HepG2 (cell line): ENCODE measurements at regions not wholly inside any gene's neighbourhood (a gene's known extent, or its start where the extent isn't known, plus 50 kb on each side); places are given as distances from the start of the nearest gene placed in this dataset.

Source experiments
- ATAC-seq: fragments of 200-7000 bp; cut with Tn5 transposase; 3 replicates; pipeline ENCODE4 v1.9.1; 2020; ENCODE audit warnings: mild to moderate bottlenecking, moderate library complexity
- BruUV-seq: library from RNA; stranded (reverse); fragments of 400-500 nt; replicated peaks from 2 replicates; lab custom pipeline; 2021; lab: Mats Ljungman, UMichigan
- CTCF ChIA-PET: fragments of 300-600 bp; formaldehyde crosslinking; extraction: SDS; loops from one replicate; lab custom pipeline; 2021; ENCODE audit warnings: low total read pairs, inconsistent platforms, low intra/inter-chr PET ratio; lab: Yijun Ruan, JAX
- POLR2A ChIA-PET: fragments of 350-600 bp; sonication (Branson Sonifier 250); formaldehyde crosslinking; loops from one replicate; lab custom pipeline; 2020; ENCODE audit warnings: antibody characterized with exemption, inconsistent platforms; lab: Yijun Ruan, JAX
- DNase-seq: peaks from one replicate; pipeline ENCODE4 v3.0.0-alpha.2; 2015; ENCODE audit warnings: low spot score
- FAIRE-seq: peaks from 3 replicates; lab custom pipeline; 2011; peaks lifted over from hg19 to GRCh38; lab: Jason Lieb, UNC
- H2AFZ ChIP-seq: one replicate; pipeline ENCODE4 v1.6.1; 2011; ENCODE audit warnings: low read length, inconsistent platforms
- H3K27ac ChIP-seq: fragments of 300-600 bp; 3 replicates; pipeline ENCODE4 v1.8.0; 2011; ENCODE audit warnings: mixed run types, mild to moderate bottlenecking, mixed read lengths, low read length, inconsistent platforms; ENCODE audit not compliant: insufficient read depth; ENCODE audit errors: extremely low read length
- H3K27me3 ChIP-seq, 2 experiments: fragments of 200-600 bp in 1 of 2; 2 replicates in 1 of 2; 3 replicates in 1 of 2; pipeline versions ENCODE4 v1.6.0 to v1.8.0; 2011; ENCODE audit warnings: low read length in 2 of 2, mild to moderate bottlenecking in 2 of 2, moderate library complexity in 2 of 2, inconsistent platforms in 1 of 2; ENCODE audit not compliant: insufficient read depth in 2 of 2, control insufficient read depth in 1 of 2
- H3K36me3 ChIP-seq, 2 experiments: fragments of 200-600 bp in 1 of 2; replicated peaks in 1 of 2; 2 replicates in 1 of 2; 3 replicates in 1 of 2; pipeline versions ENCODE4 v1.5.1 to v1.8.0; 2011; ENCODE audit warnings: low read length in 2 of 2, inconsistent platforms in 1 of 2; ENCODE audit not compliant: insufficient read depth in 2 of 2, control insufficient read depth in 1 of 2
- H3K4me1 ChIP-seq: 2 replicates; pipeline ENCODE4 v1.5.1; 2012; ENCODE audit warnings: low read length, inconsistent platforms; ENCODE audit not compliant: insufficient read depth
- H3K4me2 ChIP-seq: 2 replicates; pipeline ENCODE4 v1.6.0; 2011; ENCODE audit warnings: low read depth, low read length, inconsistent platforms
- H3K4me3 ChIP-seq, 3 experiments: fragments of 200-600 bp in 1 of 3; sonication (generic), shearing (Covaris generic) in 1 of 3; replicated peaks in 1 of 3; 2 replicates each; pipeline ENCODE4 v1.5.1; 2011 to 2016; ENCODE audit warnings: low read length in 3 of 3, inconsistent platforms in 2 of 3, low read depth in 2 of 3, mild to moderate bottlenecking in 2 of 3, control low read depth in 1 of 3, mixed read lengths in 1 of 3; ENCODE audit not compliant: insufficient read depth in 1 of 3
- H3K79me2 ChIP-seq: one replicate; pipeline ENCODE4 v1.6.1; 2011; ENCODE audit warnings: low read length, inconsistent platforms; ENCODE audit not compliant: insufficient read depth
- H3K9ac ChIP-seq: 2 replicates; pipeline ENCODE4 v1.6.0; 2011; ENCODE audit warnings: mild to moderate bottlenecking, low read depth, low read length, inconsistent platforms; ENCODE audit not compliant: insufficient read depth
- H3K9me3 ChIP-seq: 2 replicates; pipeline ENCODE4 v1.5.1; 2012; ENCODE audit warnings: mild to moderate bottlenecking, low read length
- H4K20me1 ChIP-seq: 2 replicates; pipeline ENCODE4 v1.6.0; 2011; ENCODE audit warnings: inconsistent platforms, mild to moderate bottlenecking, low read length, moderate library complexity; ENCODE audit not compliant: insufficient read depth
- EED ChIP-seq: sonication (generic); formaldehyde crosslinking; IDR thresholded peaks from 2 replicates; pipeline ENCODE4 v1.5.0; 2020; ENCODE audit warnings: mild to moderate bottlenecking, missing genetic modification reagents
- MED13 ChIP-seq: sonication (generic); formaldehyde crosslinking; IDR thresholded peaks from 2 replicates; pipeline ENCODE4 v1.5.0; 2020; ENCODE audit warnings: missing genetic modification reagents
- POLR2AphosphoS2 ChIP-seq: IDR thresholded peaks from 2 replicates; pipeline ENCODE4 v1.6.1; 2011; ENCODE audit warnings: low read depth, low read length, improper control_type of control experiment
- RARG ChIP-seq: sonication (generic); formaldehyde crosslinking; IDR thresholded peaks from 2 replicates; pipeline ENCODE4 v1.4.0; 2020; ENCODE audit warnings: low read depth, mild to moderate bottlenecking, missing genetic modification reagents
- RFX1 ChIP-seq: fragments of 450-650 bp; IDR thresholded peaks from 2 replicates; pipeline ENCODE4 v1.6.1; 2017
- SP140L ChIP-seq: sonication (generic); formaldehyde crosslinking; IDR thresholded peaks from 2 replicates; pipeline ENCODE4 v1.4.0; 2020; ENCODE audit warnings: missing genetic modification reagents, borderline replicate concordance
- SRSF1 ChIP-seq: fragments of 200-400 bp; formaldehyde crosslinking; optimal IDR thresholded peaks from 2 replicates; pipeline ENCODE3; 2017; ENCODE audit warnings: mild to moderate bottlenecking, low read depth, low read length, moderate library complexity
- ZNF34 ChIP-seq: sonication (generic); formaldehyde crosslinking; IDR thresholded peaks from 2 replicates; pipeline ENCODE4 v1.4.0; 2020; ENCODE audit warnings: mild to moderate bottlenecking, missing genetic modification reagents, borderline replicate concordance
- ZNF883 ChIP-seq: sonication (generic); formaldehyde crosslinking; IDR thresholded peaks from 2 replicates; pipeline ENCODE4 v1.5.1; 2020; ENCODE audit warnings: mild to moderate bottlenecking, missing genetic modification reagents; ENCODE audit errors: not compliant biosample characterization
- ZSCAN25 ChIP-seq: sonication (generic); formaldehyde crosslinking; IDR thresholded peaks from 2 replicates; pipeline ENCODE4 v1.8.0; 2022; ENCODE audit warnings: mild to moderate bottlenecking, missing genetic modification reagents
- WGBS: methylation state at CpG from one replicate; pipeline ENCODE4 v1.1.6; 2017; ENCODE audit warnings: low lambda C conversion rate; 5-methylcytosine and 5-hydroxymethylcytosine counted together
- in situ Hi-C: cut with HindIII; loops from 2 replicates; pipeline ENCODE4 v1.10.0; 2017; ENCODE audit warnings: low pct_unique_long_range_greater_than_20kb; ENCODE audit not compliant: extremely low pct_ligation_motif_present
- intact Hi-C: fragments of 100-400 bp; cut with micrococcal nuclease; formaldehyde crosslinking; loops from one replicate; pipeline ENCODE4 v1.10.0; 2022; ENCODE audit not compliant: unreplicated experiment
- TF ChIP-seq, protein P1 (sequence below): sonication (generic); formaldehyde crosslinking; IDR thresholded peaks from 2 replicates; pipeline ENCODE4 v1.4.0; 2020; ENCODE audit warnings: missing genetic modification reagents
- TF ChIP-seq, protein P2 (sequence below): IDR thresholded peaks from 2 replicates; pipeline ENCODE4 v1.6.1; 2016; ENCODE audit warnings: missing genetic modification reagents, missing compliant biosample characterization
- TF ChIP-seq, protein P3 (sequence below): sonication (generic); formaldehyde crosslinking; IDR thresholded peaks from 2 replicates; pipeline ENCODE4 v1.5.1; 2020; ENCODE audit warnings: missing genetic modification reagents, mild to moderate bottlenecking, borderline replicate concordance
- TF ChIP-seq, protein P4 (sequence below): sonication (generic); formaldehyde crosslinking; IDR thresholded peaks from 2 replicates; pipeline ENCODE4 v1.4.0; 2020; ENCODE audit warnings: mild to moderate bottlenecking, missing genetic modification reagents

DNA sequence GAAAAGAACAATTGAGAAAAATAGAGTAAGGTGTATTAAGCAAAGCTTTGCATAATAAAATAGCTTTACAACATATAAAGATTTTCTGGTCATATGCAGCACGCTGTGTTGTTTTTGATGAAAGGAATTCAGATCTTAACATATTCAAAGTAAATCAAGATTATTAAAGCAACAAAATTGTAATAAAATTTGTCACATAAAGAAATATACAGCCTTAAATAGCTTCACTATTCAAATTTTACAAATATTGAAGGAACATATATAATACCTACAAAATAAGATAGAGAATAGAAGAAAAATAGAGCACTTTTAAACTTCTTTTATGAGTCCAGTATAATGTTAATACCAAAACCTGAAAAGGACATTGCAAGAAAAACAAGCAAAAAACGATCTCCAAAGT lies 749.1 kb upstream of the POT1 start (continued):
- TF ChIP-seq, protein P1, sequence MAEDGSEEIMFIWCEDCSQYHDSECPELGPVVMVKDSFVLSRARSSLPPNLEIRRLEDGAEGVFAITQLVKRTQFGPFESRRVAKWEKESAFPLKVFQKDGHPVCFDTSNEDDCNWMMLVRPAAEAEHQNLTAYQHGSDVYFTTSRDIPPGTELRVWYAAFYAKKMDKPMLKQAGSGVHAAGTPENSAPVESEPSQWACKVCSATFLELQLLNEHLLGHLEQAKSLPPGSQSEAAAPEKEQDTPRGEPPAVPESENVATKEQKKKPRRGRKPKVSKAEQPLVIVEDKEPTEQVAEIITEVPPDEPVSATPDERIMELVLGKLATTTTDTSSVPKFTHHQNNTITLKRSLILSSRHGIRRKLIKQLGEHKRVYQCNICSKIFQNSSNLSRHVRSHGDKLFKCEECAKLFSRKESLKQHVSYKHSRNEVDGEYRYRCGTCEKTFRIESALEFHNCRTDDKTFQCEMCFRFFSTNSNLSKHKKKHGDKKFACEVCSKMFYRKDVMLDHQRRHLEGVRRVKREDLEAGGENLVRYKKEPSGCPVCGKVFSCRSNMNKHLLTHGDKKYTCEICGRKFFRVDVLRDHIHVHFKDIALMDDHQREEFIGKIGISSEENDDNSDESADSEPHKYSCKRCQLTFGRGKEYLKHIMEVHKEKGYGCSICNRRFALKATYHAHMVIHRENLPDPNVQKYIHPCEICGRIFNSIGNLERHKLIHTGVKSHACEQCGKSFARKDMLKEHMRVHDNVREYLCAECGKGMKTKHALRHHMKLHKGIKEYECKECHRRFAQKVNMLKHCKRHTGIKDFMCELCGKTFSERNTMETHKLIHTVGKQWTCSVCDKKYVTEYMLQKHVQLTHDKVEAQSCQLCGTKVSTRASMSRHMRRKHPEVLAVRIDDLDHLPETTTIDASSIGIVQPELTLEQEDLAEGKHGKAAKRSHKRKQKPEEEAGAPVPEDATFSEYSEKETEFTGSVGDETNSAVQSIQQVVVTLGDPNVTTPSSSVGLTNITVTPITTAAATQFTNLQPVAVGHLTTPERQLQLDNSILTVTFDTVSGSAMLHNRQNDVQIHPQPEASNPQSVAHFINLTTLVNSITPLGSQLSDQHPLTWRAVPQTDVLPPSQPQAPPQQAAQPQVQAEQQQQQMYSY (CRISPR knock-in tag), result no peak

DNA sequence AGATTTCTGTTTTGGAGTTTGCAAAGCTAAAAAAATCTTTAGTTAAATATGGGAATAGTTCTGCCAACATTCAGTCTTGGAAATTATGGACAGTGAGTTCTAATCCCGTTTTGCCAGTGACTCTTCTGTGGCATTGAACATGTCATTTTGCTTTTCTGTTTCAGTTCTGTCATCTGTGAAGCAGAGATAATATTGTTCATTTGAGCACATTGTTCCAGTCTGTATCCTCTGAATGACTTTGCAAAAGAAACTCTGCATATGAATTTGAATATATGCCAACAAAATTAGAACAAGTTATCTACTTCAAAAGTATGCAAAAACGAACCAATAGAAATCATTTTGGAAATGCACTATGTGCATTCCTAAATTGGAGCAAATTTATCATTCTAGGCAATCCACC lies 746.0 kb upstream of the POT1 start:
- Histone ChIP-seq H3K27ac (no peak overlapping the region), H3K27me3 (no peaks in the 10 kb centered on the region), H3K9me3 (no peaks in the 10 kb centered on the region), H3K4me3 (no peak overlapping the region), H3K9ac (no peak overlapping the region), H4K20me1 (no peaks in the 10 kb centered on the region), H3K36me3 (no peaks in the 10 kb centered on the region), H3K4me2 (no peak overlapping the region), H2AFZ (no peak overlapping the region), H3K79me2 (no peaks in the 10 kb centered on the region), H3K4me1 (no peaks in the 10 kb centered on the region)
- ChIA-PET CTCF (no interaction called here), POLR2A (no interaction called here)
- DNase-seq (no peak), FAIRE-seq (no peak), ATAC-seq (no peak)
- 0% methylated on average over 2 of the region's 2 CpGs for WGBS
- intact Hi-C loops, result no loop called here
- no peak for TF ChIP-seq RFX1
- no peak for TF ChIP-seq ZNF34 (CRISPR knock-in tag)
- no peak for TF ChIP-seq ZSCAN25 (CRISPR knock-in tag)
- TF ChIP-seq EED (CRISPR knock-in tag), result no peak
- TF ChIP-seq, protein P2, sequence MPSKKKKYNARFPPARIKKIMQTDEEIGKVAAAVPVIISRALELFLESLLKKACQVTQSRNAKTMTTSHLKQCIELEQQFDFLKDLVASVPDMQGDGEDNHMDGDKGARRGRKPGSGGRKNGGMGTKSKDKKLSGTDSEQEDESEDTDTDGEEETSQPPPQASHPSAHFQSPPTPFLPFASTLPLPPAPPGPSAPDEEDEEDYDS (CRISPR knock-in tag), result no peak
- TF ChIP-seq, protein P3, sequence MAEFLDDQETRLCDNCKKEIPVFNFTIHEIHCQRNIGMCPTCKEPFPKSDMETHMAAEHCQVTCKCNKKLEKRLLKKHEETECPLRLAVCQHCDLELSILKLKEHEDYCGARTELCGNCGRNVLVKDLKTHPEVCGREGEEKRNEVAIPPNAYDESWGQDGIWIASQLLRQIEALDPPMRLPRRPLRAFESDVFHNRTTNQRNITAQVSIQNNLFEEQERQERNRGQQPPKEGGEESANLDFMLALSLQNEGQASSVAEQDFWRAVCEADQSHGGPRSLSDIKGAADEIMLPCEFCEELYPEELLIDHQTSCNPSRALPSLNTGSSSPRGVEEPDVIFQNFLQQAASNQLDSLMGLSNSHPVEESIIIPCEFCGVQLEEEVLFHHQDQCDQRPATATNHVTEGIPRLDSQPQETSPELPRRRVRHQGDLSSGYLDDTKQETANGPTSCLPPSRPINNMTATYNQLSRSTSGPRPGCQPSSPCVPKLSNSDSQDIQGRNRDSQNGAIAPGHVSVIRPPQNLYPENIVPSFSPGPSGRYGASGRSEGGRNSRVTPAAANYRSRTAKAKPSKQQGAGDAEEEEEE, result no peak
- no peak for TF ChIP-seq MED13 (CRISPR knock-in tag)
- no peak for TF ChIP-seq SP140L (CRISPR knock-in tag)
- no peak for TF ChIP-seq RARG (CRISPR knock-in tag)
- no peak for TF ChIP-seq ZNF883 (CRISPR knock-in tag)
- no peak for TF ChIP-seq POLR2AphosphoS2
- TF ChIP-seq, protein P4, sequence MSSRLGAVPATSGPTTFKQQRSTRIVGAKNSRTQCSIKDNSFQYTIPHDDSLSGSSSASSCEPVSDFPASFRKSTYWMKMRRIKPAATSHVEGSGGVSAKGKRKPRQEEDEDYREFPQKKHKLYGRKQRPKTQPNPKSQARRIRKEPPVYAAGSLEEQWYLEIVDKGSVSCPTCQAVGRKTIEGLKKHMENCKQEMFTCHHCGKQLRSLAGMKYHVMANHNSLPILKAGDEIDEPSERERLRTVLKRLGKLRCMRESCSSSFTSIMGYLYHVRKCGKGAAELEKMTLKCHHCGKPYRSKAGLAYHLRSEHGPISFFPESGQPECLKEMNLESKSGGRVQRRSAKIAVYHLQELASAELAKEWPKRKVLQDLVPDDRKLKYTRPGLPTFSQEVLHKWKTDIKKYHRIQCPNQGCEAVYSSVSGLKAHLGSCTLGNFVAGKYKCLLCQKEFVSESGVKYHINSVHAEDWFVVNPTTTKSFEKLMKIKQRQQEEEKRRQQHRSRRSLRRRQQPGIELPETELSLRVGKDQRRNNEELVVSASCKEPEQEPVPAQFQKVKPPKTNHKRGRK, result no peak
- no peak for TF ChIP-seq SRSF1
- in situ Hi-C loops, result no loop called here
- BruUV-seq, result no TSS peak
